ENCODE measurements at regions not wholly inside any gene's neighbourhood (a gene's known extent, or its start where the extent isn't known, plus 50 kb on each side); places are given as distances from the start of the nearest gene placed in this dataset.

- Histone ChIP-seq H3K9me3 (no peaks in the 10 kb centered on the region), H3K4me3 (no peak overlapping the region), H3K4me1 (ENCODE audit: control insufficient read depth in 1 of 2, low read depth in 2 of 2) (no peaks in the 10 kb centered on the region), H3K27ac (no peak overlapping the region), H3K27me3 (replicated peaks; ENCODE audit: insufficient read depth) (peaks cover 6% of the 10 kb centered on the region), H3K36me3 (no peaks in the 10 kb centered on the region)
- TF ChIP-seq CTCF (IDR thresholded peaks at IDR 0.05): no peak
- ATAC-seq (ENCODE audit: insufficient number of reproducible peaks, low FRiP score, low read depth): no peak
- DNase-seq (ENCODE audit: low spot score): no peak
These were observed 379.1 kb upstream of the CCNH start for GRCh38 chr5:87791869-87792268.

GRCh38 chr5:87788416-87788815 lies 375.7 kb upstream of the CCNH start:
- Histone ChIP-seq H3K4me3 (no peak overlapping the region), H3K4me1 (ENCODE audit: control insufficient read depth in 1 of 2, low read depth in 2 of 2) (no peaks in the 10 kb centered on the region), H3K36me3 (no peaks in the 10 kb centered on the region), H3K27ac (no peak overlapping the region), H3K27me3 (replicated peaks; ENCODE audit: insufficient read depth) (peaks cover 6% of the 10 kb centered on the region), H3K9me3 (no peaks in the 10 kb centered on the region)
- no peak for TF ChIP-seq CTCF (IDR thresholded peaks at IDR 0.05)
- ATAC-seq (ENCODE audit: insufficient number of reproducible peaks, low FRiP score, low read depth): no peak
- no peak for DNase-seq (ENCODE audit: low spot score)

GRCh38 chr5:87787625-87788256 lies 375.0 kb upstream of the CCNH start:
- Histone ChIP-seq H3K27me3 (replicated peaks; ENCODE audit: insufficient read depth) (peaks cover 6% of the 10 kb centered on the region), H3K36me3 (no peaks in the 10 kb centered on the region), H3K4me3 (no peak overlapping the region), H3K9me3 (no peaks in the 10 kb centered on the region), H3K27ac (no peak overlapping the region), H3K4me1 (ENCODE audit: control insufficient read depth in 1 of 2, low read depth in 2 of 2) (no peaks in the 10 kb centered on the region)
- DNase-seq (ENCODE audit: low spot score) (no peak), ATAC-seq (ENCODE audit: insufficient number of reproducible peaks, low FRiP score, low read depth) (no peak)
- no peak for TF ChIP-seq CTCF (IDR thresholded peaks at IDR 0.05)

GRCh38 chr5:87787086-87787485 lies 374.4 kb upstream of the CCNH start:
- TF ChIP-seq CTCF (IDR thresholded peaks at IDR 0.05): no peak
- DNase-seq (ENCODE audit: low spot score) (no peak), ATAC-seq (ENCODE audit: insufficient number of reproducible peaks, low FRiP score, low read depth) (no peak)
- peaks cover 6% of the 10 kb centered on the region for H3K27me3 ChIP-seq (replicated peaks; ENCODE audit: insufficient read depth)
- H3K36me3 ChIP-seq: no peaks in the 10 kb centered on the region
- H3K4me3 ChIP-seq: no peak overlapping the region
- H3K27ac ChIP-seq: no peak overlapping the region
- H3K4me1 ChIP-seq (ENCODE audit: control insufficient read depth in 1 of 2, low read depth in 2 of 2): no peaks in the 10 kb centered on the region
- H3K9me3 ChIP-seq: no peaks in the 10 kb centered on the region

GRCh38 chr5:87786471-87786870 lies 373.7 kb upstream of the CCNH start:
- Histone ChIP-seq H3K36me3 (no peaks in the 10 kb centered on the region), H3K9me3 (no peaks in the 10 kb centered on the region), H3K27me3 (replicated peaks; ENCODE audit: insufficient read depth) (peaks cover 6% of the 10 kb centered on the region), H3K4me1 (ENCODE audit: control insufficient read depth in 1 of 2, low read depth in 2 of 2) (no peaks in the 10 kb centered on the region), H3K27ac (no peak overlapping the region), H3K4me3 (no peak overlapping the region)
- DNase-seq (ENCODE audit: low spot score) (no peak), ATAC-seq (ENCODE audit: insufficient number of reproducible peaks, low FRiP score, low read depth) (no peak)
- no peak for TF ChIP-seq CTCF (IDR thresholded peaks at IDR 0.05)

Measured in thoracic aorta (tissue), 2 donors.